HEK293T (cell line): ENCODE measurements at regions not wholly inside any gene's neighbourhood (a gene's known extent, or its start where the extent isn't known, plus 50 kb on each side); places are given as distances from the start of the nearest gene placed in this dataset.

Source experiments
- BHLHE40 ChIP-seq: fragments of 450-650 bp; IDR thresholded peaks from 2 replicates; pipeline ENCODE4 v1.6.1; 2016; ENCODE audit warnings: mild to moderate bottlenecking, moderate library complexity, borderline replicate concordance
- ELF4 ChIP-seq: fragments of 450-650 bp; IDR thresholded peaks from 2 replicates; pipeline ENCODE4 v1.6.1; 2017; ENCODE audit warnings: antibody characterized with exemption
- FOXM1 ChIP-seq: fragments of 450-650 bp; IDR thresholded peaks from 2 replicates; pipeline ENCODE4 v1.6.1; 2017; ENCODE audit warnings: mild to moderate bottlenecking, borderline replicate concordance
- HDGF ChIP-seq: fragments of 450-650 bp; IDR thresholded peaks from 2 replicates; pipeline ENCODE4 v1.6.1; 2017; ENCODE audit warnings: antibody characterized with exemption, borderline replicate concordance
- SP1 ChIP-seq: fragments of 450-650 bp; IDR thresholded peaks from 2 replicates; pipeline ENCODE4 v1.6.1; 2017
- TARDBP ChIP-seq: fragments of 450-650 bp; IDR thresholded peaks from 2 replicates; pipeline ENCODE4 v1.6.1; 2016
- ZNF384 ChIP-seq: fragments of 450-650 bp; IDR thresholded peaks from 2 replicates; pipeline ENCODE4 v1.6.1; 2016

DNA sequence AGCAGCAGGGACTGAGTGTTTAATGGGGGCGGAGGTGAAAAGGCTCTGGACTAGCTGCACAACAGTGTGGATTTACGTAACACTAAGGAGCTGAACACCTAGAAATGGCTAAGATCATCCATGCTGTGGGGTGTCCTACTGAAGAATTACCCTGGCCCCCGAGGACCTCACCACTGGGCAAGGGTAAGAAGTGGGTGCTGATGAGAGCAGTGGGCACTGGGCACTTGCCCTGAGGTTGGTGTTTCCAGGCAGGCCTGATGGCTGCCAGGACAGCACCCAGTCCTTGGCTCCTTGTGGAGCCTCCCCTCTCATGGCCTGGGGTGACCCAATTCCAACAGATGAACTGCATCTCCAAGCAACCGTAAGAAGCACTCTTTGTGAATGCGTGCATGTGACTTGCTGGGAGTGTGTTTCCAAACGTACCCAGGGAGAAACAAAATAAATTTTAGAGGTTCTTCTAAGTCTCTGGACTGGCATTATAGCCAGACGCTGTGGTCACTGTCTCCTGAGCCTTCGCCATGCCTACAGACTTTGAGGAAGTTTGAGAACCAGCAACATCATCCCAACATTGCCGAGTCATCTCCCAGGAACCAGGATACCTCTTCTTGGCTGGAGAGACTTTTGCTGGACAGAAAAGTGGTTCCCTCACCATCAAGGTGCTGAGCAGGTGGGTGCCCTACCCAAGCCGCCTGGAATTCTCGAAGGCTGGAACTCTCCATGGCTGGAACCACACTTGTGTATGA lies 245.9 kb downstream of the ERMARD start:
- TF ChIP-seq FOXM1 (no peak), SP1 (no peak), BHLHE40 (no peak), ELF4 (no peak), TARDBP (no peak), HDGF (no peak), ZNF384 (no peak)
